ENCODE measurements at regions not wholly inside any gene's neighbourhood (a gene's known extent, or its start where the extent isn't known, plus 50 kb on each side); places are given as distances from the start of the nearest gene placed in this dataset.
A peak's percentile ranks its signal among the peaks of the same experiment; 100 is the strongest.

DNA sequence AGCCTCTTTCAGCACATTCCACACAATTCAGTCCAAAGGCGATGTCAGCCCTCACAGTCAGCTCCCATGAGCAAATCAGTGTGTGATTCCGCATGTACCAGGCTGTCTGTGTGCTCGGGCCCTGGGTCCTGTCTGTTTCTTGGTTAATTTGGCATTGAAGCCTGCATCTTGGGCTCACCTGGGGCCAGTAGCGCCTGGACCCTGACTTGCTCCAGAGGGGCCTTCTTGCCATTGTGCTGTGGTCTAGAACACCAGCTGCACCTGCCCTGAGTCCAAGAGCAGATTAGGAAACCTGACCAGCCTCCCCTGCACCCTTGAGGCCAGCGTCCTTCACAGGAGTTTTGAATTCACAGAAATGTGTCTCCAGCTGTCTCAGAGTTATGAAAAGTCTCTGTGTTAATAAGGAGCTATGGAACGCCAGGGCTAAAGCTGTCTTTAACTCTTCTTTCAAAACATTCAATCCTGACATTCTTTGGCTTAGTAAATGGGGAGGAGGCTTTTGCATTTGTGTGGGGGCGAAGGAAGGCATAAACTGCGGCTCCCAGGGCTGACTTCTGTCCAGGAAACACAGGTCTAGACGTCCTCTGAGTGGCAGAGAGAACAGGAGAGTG is 102.2 kb downstream of the ARF6 start:
- Histone ChIP-seq H4K20me1 (ENCODE audit: insufficient read depth) (no peaks in the 10 kb centered on the region), H3K4me3 (no peak overlapping the region), H2AFZ (peak overlapping the region; percentile 46; the same call in 1 of the 2 replicates), H3K4me2 (ENCODE audit: unreplicated experiment) (no peak overlapping the region), H3K36me3 (ENCODE audit: low read depth) (no peaks in the 10 kb centered on the region), H3K79me2 (ENCODE audit: insufficient read depth) (no peaks in the 10 kb centered on the region), H3K9me2 (ENCODE audit: insufficient read depth) (no peaks in the 10 kb centered on the region), H3K9ac (peak overlapping the region; percentile 20; the same call in 1 of the 2 replicates), H3K9me3 (ENCODE audit: low read depth) (no peaks in the 10 kb centered on the region), H3F3A (ENCODE audit: insufficient read depth) (peaks cover 28% of the 10 kb centered on the region), H3K4me1 (ENCODE audit: insufficient read depth) (peaks cover 50% of the 10 kb centered on the region), H3K27ac (peak overlapping the region; percentile 42), H3K27me3 (replicated peaks; ENCODE audit: insufficient read depth) (no peaks in the 10 kb centered on the region)
- TF ChIP-seq EZH2phosphoT487 (IDR thresholded peaks at IDR 0.05; ENCODE audit: insufficient read depth, low read depth) (no peak), EZH2 (IDR thresholded peaks at IDR 0.05; ENCODE audit: insufficient read depth, poor library complexity, severe bottlenecking) (no peak)
- in situ Hi-C loops (cut with MboI), result no loop called here
- peak; percentile 47 for DNase-seq
- WGBS, 2 experiments (ENCODE audit: low coverage in 1 of 2, low lambda C conversion rate in 2 of 2, missing lambda C conversion rate in 2 of 2), result 51 to 61% methylated on average over 9 of the region's 9 CpGs

GRCh38 chr14:49997991-49998390 is 105.1 kb downstream of the ARF6 start:
- H3K36me3 ChIP-seq (ENCODE audit: low read depth), result no peaks in the 10 kb centered on the region
- peak overlapping the region; percentile 92 for H3K27ac ChIP-seq
- no peak overlapping the region for H3K4me2 ChIP-seq (ENCODE audit: unreplicated experiment)
- H3K9me2 ChIP-seq (ENCODE audit: insufficient read depth), result no peaks in the 10 kb centered on the region
- H3K4me3 ChIP-seq, result no peak overlapping the region
- peaks cover 71% of the 10 kb centered on the region for H3K4me1 ChIP-seq (ENCODE audit: insufficient read depth)
- WGBS, 2 experiments (ENCODE audit: low coverage in 1 of 2, low lambda C conversion rate in 2 of 2, missing lambda C conversion rate in 2 of 2), result 97% methylated on average over 4 of the region's 4 CpGs
- no peaks in the 10 kb centered on the region for H4K20me1 ChIP-seq (ENCODE audit: insufficient read depth)
- TF ChIP-seq EZH2 (IDR thresholded peaks at IDR 0.05; ENCODE audit: insufficient read depth, poor library complexity, severe bottlenecking) (no peak), EZH2phosphoT487 (IDR thresholded peaks at IDR 0.05; ENCODE audit: insufficient read depth, low read depth) (no peak)
- no peaks in the 10 kb centered on the region for H3K27me3 ChIP-seq (replicated peaks; ENCODE audit: insufficient read depth)
- H2AFZ ChIP-seq, result no peak overlapping the region
- DNase-seq, result no peak
- no peak overlapping the region for H3K9ac ChIP-seq
- no peaks in the 10 kb centered on the region for H3K79me2 ChIP-seq (ENCODE audit: insufficient read depth)
- peaks cover 53% of the 10 kb centered on the region for H3F3A ChIP-seq (ENCODE audit: insufficient read depth)
- in situ Hi-C loops (cut with MboI), result no loop called here
- no peaks in the 10 kb centered on the region for H3K9me3 ChIP-seq (ENCODE audit: low read depth)

- H2AFZ ChIP-seq, result no peak overlapping the region
- peak overlapping the region; percentile 84 for H3K9ac ChIP-seq
- no peaks in the 10 kb centered on the region for H3K36me3 ChIP-seq (ENCODE audit: low read depth)
- H3K9me3 ChIP-seq (ENCODE audit: low read depth), result no peaks in the 10 kb centered on the region
- no peaks in the 10 kb centered on the region for H3K9me2 ChIP-seq (ENCODE audit: insufficient read depth)
- H3K27ac ChIP-seq, result peak overlapping the region; percentile 92
- peak overlapping the region; percentile 82 for H3K4me2 ChIP-seq (ENCODE audit: unreplicated experiment)
- peaks cover 62% of the 10 kb centered on the region for H3F3A ChIP-seq (ENCODE audit: insufficient read depth)
- peak; percentile 95 for DNase-seq
- no peaks in the 10 kb centered on the region for H4K20me1 ChIP-seq (ENCODE audit: insufficient read depth)
- no peaks in the 10 kb centered on the region for H3K27me3 ChIP-seq (replicated peaks; ENCODE audit: insufficient read depth)
- H3K4me3 ChIP-seq, result peak overlapping the region; percentile 44
- in situ Hi-C loops (cut with MboI), result no loop called here
- WGBS, 2 experiments (ENCODE audit: low coverage in 1 of 2, low lambda C conversion rate in 2 of 2, missing lambda C conversion rate in 2 of 2), result 0 to 1% methylated on average over 5 of the region's 5 CpGs
- no peaks in the 10 kb centered on the region for H3K79me2 ChIP-seq (ENCODE audit: insufficient read depth)
- H3K4me1 ChIP-seq (ENCODE audit: insufficient read depth), result peaks cover 71% of the 10 kb centered on the region
- TF ChIP-seq EZH2phosphoT487 (IDR thresholded peaks at IDR 0.05; ENCODE audit: insufficient read depth, low read depth) (no peak), EZH2 (IDR thresholded peaks at IDR 0.05; ENCODE audit: insufficient read depth, poor library complexity, severe bottlenecking) (no peak)
Measured at GRCh38 chr14:49999146-49999761, 106.4 kb downstream of the ARF6 start.

DNA sequence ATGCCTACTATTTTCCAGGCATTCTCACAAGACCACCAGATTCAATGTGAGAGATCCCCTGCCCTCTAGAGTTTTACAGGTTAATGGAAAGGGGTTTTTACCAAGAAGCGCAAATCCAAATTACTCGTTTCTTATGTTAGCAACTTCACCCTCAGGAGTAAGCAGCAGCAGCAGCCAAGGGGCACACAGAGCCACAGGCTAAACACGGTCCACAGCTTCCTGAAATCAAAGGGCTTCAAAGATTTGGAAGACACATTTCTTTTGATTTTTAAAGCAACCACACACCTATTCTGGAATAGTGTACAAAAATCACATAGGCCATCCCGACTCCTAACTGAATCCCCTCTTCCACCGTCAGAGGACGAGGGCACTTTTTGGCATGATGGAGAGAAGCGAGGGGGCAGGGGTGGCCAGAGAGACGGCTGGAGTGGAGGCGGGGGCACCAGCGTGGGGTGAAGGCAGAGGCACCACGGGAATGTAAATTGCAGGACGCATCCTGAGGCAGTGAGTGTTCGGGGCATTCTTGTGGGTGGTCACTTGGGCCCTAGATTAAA is 107.0 kb downstream of the ARF6 start:
- Histone ChIP-seq H3K27ac (peak overlapping the region; percentile 92), H4K20me1 (ENCODE audit: insufficient read depth) (no peaks in the 10 kb centered on the region), H3K9me2 (ENCODE audit: insufficient read depth) (no peaks in the 10 kb centered on the region), H3K4me3 (peak overlapping the region; percentile 44), H3K36me3 (ENCODE audit: low read depth) (no peaks in the 10 kb centered on the region), H2AFZ (peak overlapping the region; percentile 60; the same call in 1 of the 2 replicates), H3F3A (ENCODE audit: insufficient read depth) (peaks cover 62% of the 10 kb centered on the region), H3K4me2 (ENCODE audit: unreplicated experiment) (peak overlapping the region; percentile 82), H3K4me1 (ENCODE audit: insufficient read depth) (peaks cover 72% of the 10 kb centered on the region), H3K27me3 (replicated peaks; ENCODE audit: insufficient read depth) (no peaks in the 10 kb centered on the region), H3K9ac (peak overlapping the region; percentile 84), H3K9me3 (ENCODE audit: low read depth) (no peaks in the 10 kb centered on the region), H3K79me2 (ENCODE audit: insufficient read depth) (no peaks in the 10 kb centered on the region)
- WGBS, 2 experiments (ENCODE audit: low coverage in 1 of 2, low lambda C conversion rate in 2 of 2, missing lambda C conversion rate in 2 of 2), result 15% methylated on average over 13 of the region's 13 CpGs
- in situ Hi-C loops (cut with MboI), result no loop called here
- no peak for DNase-seq
- no peak for TF ChIP-seq EZH2phosphoT487 (IDR thresholded peaks at IDR 0.05; ENCODE audit: insufficient read depth, low read depth)
- no peak for TF ChIP-seq EZH2 (IDR thresholded peaks at IDR 0.05; ENCODE audit: insufficient read depth, poor library complexity, severe bottlenecking)
